ENCODE measurements at regions not wholly inside any gene's neighbourhood (a gene's known extent, or its start where the extent isn't known, plus 50 kb on each side); places are given as distances from the start of the nearest gene placed in this dataset.

DNA sequence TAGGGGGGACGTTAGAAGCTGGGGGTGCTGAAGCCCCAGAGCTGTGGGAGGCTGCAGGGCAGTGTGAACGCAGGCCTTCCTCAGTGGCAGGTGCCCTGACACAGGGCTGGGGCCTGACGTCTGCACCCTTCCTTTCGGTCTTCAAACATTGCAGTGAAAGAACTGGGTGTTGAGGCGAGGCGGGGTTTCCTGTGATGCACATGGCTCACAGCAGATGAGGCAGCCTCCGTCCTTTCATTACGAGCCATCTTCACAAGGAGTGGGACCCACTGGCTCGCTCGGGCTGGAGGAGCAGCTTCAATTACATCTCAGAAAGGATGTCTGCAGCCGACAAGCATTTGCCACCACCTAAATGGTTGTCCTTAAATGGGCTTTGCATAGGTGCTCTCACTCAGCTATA lies 180.3 kb upstream of the SHH start:
- no peaks in the 10 kb centered on the region for H3K9me3 ChIP-seq (ENCODE audit: control insufficient read depth in 1 of 2, low read length in 2 of 2)
- no peak overlapping the region for H3K4me3 Mint-ChIP-seq
- intact Hi-C loops (cut with micrococcal nuclease) = no loop called here
- no peak overlapping the region for H3K4me3 ChIP-seq (ENCODE audit: low read length in 2 of 2)
- peaks cover 0 to 12% (median 8%) of the 10 kb centered on the region in 8 donors for H3K9me3 Mint-ChIP-seq
- H3K27me3 ChIP-seq (ENCODE audit: insufficient read depth, low read length) = no peaks in the 10 kb centered on the region
- ChIA-PET CTCF (ENCODE audit: partially characterized antibody) (no interaction called here), POLR2A (ENCODE audit: partially characterized antibody) (no interaction called here)
- no peak overlapping the region for H3K27ac ChIP-seq (ENCODE audit: low read depth, low read length)
- no peaks in the 10 kb centered on the region for H3K36me3 ChIP-seq (ENCODE audit: insufficient read depth, low read length)
- peaks cover 12% of the 10 kb centered on the region for H3K4me1 ChIP-seq (ENCODE audit: insufficient read depth, low read length)
- H3K27ac Mint-ChIP-seq = no peak overlapping the region
- H3K36me3 Mint-ChIP-seq = no peaks in the 10 kb centered on the region
- DNase-seq = no peak
- H3K27me3 Mint-ChIP-seq = peaks cover 12 to 21% of the 10 kb centered on the region in 2 donors
- H3K4me1 Mint-ChIP-seq = peaks cover 6 to 26% (median 15%) of the 10 kb centered on the region in 4 donors

DNA sequence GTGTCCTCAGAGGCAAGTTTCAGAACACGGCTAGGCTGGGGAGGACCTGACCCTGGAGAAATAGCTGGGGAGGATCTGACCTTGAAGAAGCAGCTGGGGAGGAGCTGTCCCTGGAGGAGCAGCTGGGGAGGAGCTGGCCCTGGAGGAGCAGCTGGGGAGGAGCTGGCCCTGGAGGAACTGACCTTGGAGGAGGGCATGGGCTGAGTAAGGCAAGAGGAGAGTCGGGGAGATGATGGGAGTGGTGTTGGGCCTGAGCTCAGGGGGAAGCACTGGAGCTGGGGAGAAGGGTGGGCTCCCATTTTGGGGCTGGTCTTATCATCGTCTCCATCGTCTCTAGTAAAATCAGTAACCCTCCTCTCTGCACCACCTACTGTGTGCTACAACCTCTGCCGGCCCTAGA lies 179.8 kb upstream of the SHH start:
- no peaks in the 10 kb centered on the region for H3K36me3 Mint-ChIP-seq
- Histone ChIP-seq H3K27ac (ENCODE audit: low read depth, low read length) (no peak overlapping the region), H3K4me3 (ENCODE audit: low read length in 2 of 2) (no peak overlapping the region), H3K36me3 (ENCODE audit: insufficient read depth, low read length) (no peaks in the 10 kb centered on the region), H3K9me3 (ENCODE audit: control insufficient read depth in 1 of 2, low read length in 2 of 2) (no peaks in the 10 kb centered on the region), H3K4me1 (ENCODE audit: insufficient read depth, low read length) (peaks cover 8% of the 10 kb centered on the region), H3K27me3 (ENCODE audit: insufficient read depth, low read length) (no peaks in the 10 kb centered on the region)
- ChIA-PET CTCF (ENCODE audit: partially characterized antibody) (no interaction called here), POLR2A (ENCODE audit: partially characterized antibody) (no interaction called here)
- peaks cover 8 to 17% of the 10 kb centered on the region in 2 donors for H3K27me3 Mint-ChIP-seq
- intact Hi-C loops (cut with micrococcal nuclease) = no loop called here
- peaks cover 0 to 12% (median 8%) of the 10 kb centered on the region in 8 donors for H3K9me3 Mint-ChIP-seq
- peaks cover 3 to 21% (median 11%) of the 10 kb centered on the region in 4 donors for H3K4me1 Mint-ChIP-seq
- DNase-seq = no peak
- no peak overlapping the region for H3K27ac Mint-ChIP-seq
- no peak overlapping the region for H3K4me3 Mint-ChIP-seq

DNA sequence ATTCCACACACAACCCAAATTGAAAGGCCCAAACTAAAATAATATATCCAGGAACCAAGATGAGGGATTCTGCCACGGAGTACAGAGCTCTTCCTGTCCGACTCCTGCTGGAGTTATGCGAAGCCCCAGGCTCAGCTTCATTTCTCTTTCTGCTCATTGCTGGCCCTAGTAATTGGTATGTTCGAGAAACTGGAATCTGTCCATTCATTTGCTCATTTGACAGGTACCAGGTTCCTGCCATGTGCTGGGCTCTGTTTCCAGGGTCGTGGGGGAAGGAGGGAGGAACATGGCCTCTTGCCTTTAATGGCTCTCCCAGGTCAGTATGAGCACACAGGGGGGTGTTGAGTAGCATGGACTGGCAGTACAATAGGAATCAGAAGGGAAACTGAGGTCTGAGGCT lies 179.2 kb upstream of the SHH start:
- H3K36me3 ChIP-seq (ENCODE audit: insufficient read depth, low read length) = no peaks in the 10 kb centered on the region
- peaks cover 0 to 16% (median 6%) of the 10 kb centered on the region in 4 donors for H3K4me1 Mint-ChIP-seq
- peaks cover 1% of the 10 kb centered on the region for H3K4me1 ChIP-seq (ENCODE audit: insufficient read depth, low read length)
- no peaks in the 10 kb centered on the region for H3K36me3 Mint-ChIP-seq
- no peaks in the 10 kb centered on the region for H3K9me3 ChIP-seq (ENCODE audit: control insufficient read depth in 1 of 2, low read length in 2 of 2)
- H3K4me3 Mint-ChIP-seq = no peak overlapping the region
- H3K4me3 ChIP-seq (ENCODE audit: low read length in 2 of 2) = no peak overlapping the region
- intact Hi-C loops (cut with micrococcal nuclease) = no loop called here
- ChIA-PET POLR2A (ENCODE audit: partially characterized antibody) (no interaction called here), CTCF (ENCODE audit: partially characterized antibody) (no interaction called here)
- no peak for DNase-seq
- peaks cover 0 to 14% (median 8%) of the 10 kb centered on the region in 8 donors for H3K9me3 Mint-ChIP-seq
- H3K27ac Mint-ChIP-seq = no peak overlapping the region
- no peak overlapping the region for H3K27ac ChIP-seq (ENCODE audit: low read depth, low read length)
- peaks cover 3 to 12% of the 10 kb centered on the region in 2 donors for H3K27me3 Mint-ChIP-seq
- no peaks in the 10 kb centered on the region for H3K27me3 ChIP-seq (ENCODE audit: insufficient read depth, low read length)

DNA sequence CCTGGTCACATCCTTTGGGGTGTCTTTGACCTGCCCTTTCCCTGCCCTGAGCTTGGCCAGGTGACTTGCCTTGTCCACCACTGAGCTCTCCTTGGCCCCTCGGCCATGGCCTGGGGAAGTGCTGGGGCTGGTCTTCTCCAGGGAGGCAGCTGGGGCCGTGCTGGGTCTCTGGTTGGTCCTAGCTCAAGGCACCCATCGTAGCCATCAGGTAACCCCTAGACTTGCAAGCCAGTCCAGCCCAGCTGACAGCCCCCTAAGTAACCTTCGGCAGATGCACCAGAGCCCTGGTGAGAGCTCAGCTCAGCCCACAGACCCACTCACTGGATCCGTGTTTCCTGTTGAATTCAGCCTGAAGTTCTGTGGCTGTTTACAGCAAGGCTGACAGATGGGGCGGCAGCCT lies 176.2 kb upstream of the SHH start:
- Histone ChIP-seq H3K4me1 (ENCODE audit: insufficient read depth, low read length) (no peaks in the 10 kb centered on the region), H3K9me3 (ENCODE audit: control insufficient read depth in 1 of 2, low read length in 2 of 2) (no peaks in the 10 kb centered on the region), H3K36me3 (ENCODE audit: insufficient read depth, low read length) (no peaks in the 10 kb centered on the region), H3K27ac (ENCODE audit: low read depth, low read length) (no peak overlapping the region), H3K4me3 (ENCODE audit: low read length in 2 of 2) (no peak overlapping the region), H3K27me3 (ENCODE audit: insufficient read depth, low read length) (no peaks in the 10 kb centered on the region)
- peaks cover 0 to 14% (median 8%) of the 10 kb centered on the region in 8 donors for H3K9me3 Mint-ChIP-seq
- intact Hi-C loops (cut with micrococcal nuclease) = no loop called here
- ChIA-PET CTCF (ENCODE audit: partially characterized antibody) (no interaction called here), POLR2A (ENCODE audit: partially characterized antibody) (no interaction called here)
- H3K4me1 Mint-ChIP-seq = no peaks in the 10 kb centered on the region
- H3K4me3 Mint-ChIP-seq = no peak overlapping the region
- peaks cover 0 to 1% of the 10 kb centered on the region in 2 donors for H3K27me3 Mint-ChIP-seq
- no peaks in the 10 kb centered on the region for H3K36me3 Mint-ChIP-seq
- DNase-seq = no peak
- H3K27ac Mint-ChIP-seq = no peak overlapping the region

DNA sequence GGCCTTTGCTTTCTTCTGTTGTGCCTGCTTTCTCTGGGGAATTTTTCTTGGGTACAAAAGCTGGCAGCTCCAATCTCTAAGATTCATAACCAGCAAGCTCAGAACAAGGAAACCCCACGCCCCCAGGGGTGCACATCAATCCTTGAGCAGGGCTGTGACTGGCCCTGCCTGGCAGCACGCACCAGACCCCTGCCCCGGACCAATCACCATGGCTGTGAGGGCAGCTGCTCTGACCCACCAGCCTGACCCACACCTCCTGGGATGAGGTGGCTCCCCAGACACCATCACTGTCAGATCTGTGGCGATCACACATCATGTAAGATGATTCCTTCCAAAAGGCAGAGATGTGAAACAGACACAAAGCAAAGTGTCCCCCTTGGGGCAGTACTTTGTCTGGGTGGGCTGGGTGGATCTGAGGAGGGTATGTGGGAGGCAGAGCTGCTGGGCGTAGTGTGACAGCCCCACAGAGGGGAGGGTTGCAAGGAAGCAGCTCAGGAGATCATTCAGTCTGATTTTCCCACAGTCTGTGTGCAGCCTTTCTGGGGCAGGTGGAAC lies 175.5 kb upstream of the SHH start:
- Mint-ChIP-seq H3K27me3 (peaks cover 0 to 1% of the 10 kb centered on the region in 2 donors), H3K27ac (no peak overlapping the region), H3K9me3 (peaks cover 0 to 14% (median 8%) of the 10 kb centered on the region in 8 donors), H3K36me3 (no peaks in the 10 kb centered on the region), H3K4me3 (no peak overlapping the region), H3K4me1 (no peaks in the 10 kb centered on the region)
- H3K4me3 ChIP-seq (ENCODE audit: low read length in 2 of 2) = no peak overlapping the region
- H3K9me3 ChIP-seq (ENCODE audit: control insufficient read depth in 1 of 2, low read length in 2 of 2) = no peaks in the 10 kb centered on the region
- no peaks in the 10 kb centered on the region for H3K27me3 ChIP-seq (ENCODE audit: insufficient read depth, low read length)
- ChIA-PET CTCF (ENCODE audit: partially characterized antibody) (no interaction called here), POLR2A (ENCODE audit: partially characterized antibody) (no interaction called here)
- H3K36me3 ChIP-seq (ENCODE audit: insufficient read depth, low read length) = no peaks in the 10 kb centered on the region
- DNase-seq = no peak
- H3K27ac ChIP-seq (ENCODE audit: low read depth, low read length) = no peak overlapping the region
- H3K4me1 ChIP-seq (ENCODE audit: insufficient read depth, low read length) = no peaks in the 10 kb centered on the region
- intact Hi-C loops (cut with micrococcal nuclease) = no loop called here

DNA sequence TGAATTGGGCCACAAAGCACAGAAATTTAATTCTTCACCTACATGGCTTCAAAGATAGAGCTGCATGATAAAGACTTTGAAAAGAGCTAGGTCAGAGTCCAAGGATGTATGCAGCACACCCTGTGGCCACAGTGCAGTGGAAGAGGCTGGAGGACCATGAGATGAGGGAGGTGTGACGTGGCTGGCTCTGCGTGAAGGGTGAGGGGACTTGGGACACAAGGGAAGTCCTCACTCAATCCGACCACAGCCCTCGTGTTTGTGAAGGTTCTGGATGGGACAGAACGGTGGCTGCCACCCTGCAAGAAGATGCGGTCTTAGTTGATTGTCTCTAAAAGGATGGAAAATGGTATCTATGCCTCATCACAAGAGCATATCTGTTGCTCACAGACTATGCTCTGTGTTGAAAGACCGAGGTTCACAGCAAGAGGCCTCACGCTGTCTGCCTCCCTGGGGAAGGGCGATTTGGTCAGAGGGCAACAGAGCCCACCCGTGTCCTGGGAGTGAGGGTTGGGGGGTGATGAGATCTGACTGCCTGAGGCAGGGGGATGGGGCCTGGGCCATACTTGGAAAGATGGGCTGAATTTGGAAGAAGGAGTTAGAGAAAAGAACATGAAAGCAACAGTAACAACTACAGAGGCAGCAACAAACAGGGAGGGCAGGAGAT lies 174.4 kb upstream of the SHH start:
- Mint-ChIP-seq H3K36me3 (no peaks in the 10 kb centered on the region), H3K27ac (no peak overlapping the region), H3K27me3 (peaks cover 0 to 1% of the 10 kb centered on the region in 2 donors), H3K4me1 (no peaks in the 10 kb centered on the region), H3K4me3 (no peak overlapping the region), H3K9me3 (peaks cover 0 to 14% (median 8%) of the 10 kb centered on the region in 8 donors)
- no peaks in the 10 kb centered on the region for H3K4me1 ChIP-seq (ENCODE audit: insufficient read depth, low read length)
- ChIA-PET CTCF (ENCODE audit: partially characterized antibody) (no interaction called here), POLR2A (ENCODE audit: partially characterized antibody) (no interaction called here)
- no peaks in the 10 kb centered on the region for H3K9me3 ChIP-seq (ENCODE audit: control insufficient read depth in 1 of 2, low read length in 2 of 2)
- no peak overlapping the region for H3K4me3 ChIP-seq (ENCODE audit: low read length in 2 of 2)
- no peaks in the 10 kb centered on the region for H3K27me3 ChIP-seq (ENCODE audit: insufficient read depth, low read length)
- no peaks in the 10 kb centered on the region for H3K36me3 ChIP-seq (ENCODE audit: insufficient read depth, low read length)
- intact Hi-C loops (cut with micrococcal nuclease) = no loop called here
- DNase-seq = no peak
- H3K27ac ChIP-seq (ENCODE audit: low read depth, low read length) = no peak overlapping the region

DNA sequence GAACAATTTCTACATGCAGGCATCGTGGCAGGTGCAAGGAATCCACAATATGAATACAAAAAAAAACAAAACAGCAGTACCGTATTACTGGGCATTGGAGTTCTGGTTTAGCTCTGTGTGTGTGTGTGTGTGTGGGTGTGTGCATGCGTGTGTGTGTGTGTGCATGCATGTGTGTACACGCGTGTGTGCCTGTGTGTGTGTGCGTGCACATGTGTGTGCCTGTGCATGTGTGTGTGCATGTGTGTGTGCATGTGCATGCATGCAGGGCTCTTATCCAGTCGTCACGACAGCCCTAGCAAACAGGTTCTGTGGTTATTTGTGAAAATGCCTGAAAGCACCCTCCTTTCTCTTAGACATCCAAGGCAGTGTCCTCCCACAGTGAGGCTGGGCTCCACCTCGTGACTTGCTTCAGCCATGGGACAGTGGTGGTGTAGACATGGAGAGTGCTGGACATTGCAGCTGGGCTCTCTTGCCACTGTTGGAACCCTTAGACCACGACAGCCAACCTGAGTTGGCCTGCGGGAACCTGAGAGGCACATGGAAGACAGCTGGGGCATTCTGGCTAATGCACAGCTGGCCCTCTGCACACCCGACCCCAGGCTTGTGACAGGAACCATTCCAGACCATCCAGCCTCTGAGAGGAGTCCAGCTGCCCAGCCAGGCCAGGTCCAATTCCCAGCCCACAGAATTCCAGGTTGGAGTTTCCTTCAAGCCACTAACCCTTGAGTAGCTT lies 173.4 kb upstream of the SHH start:
- intact Hi-C loops (cut with micrococcal nuclease) = no loop called here
- no peak overlapping the region for H3K27ac ChIP-seq (ENCODE audit: low read depth, low read length)
- H3K9me3 Mint-ChIP-seq = peaks cover 0 to 14% (median 3%) of the 10 kb centered on the region in 8 donors
- H3K4me3 Mint-ChIP-seq = no peak overlapping the region
- H3K36me3 ChIP-seq (ENCODE audit: insufficient read depth, low read length) = no peaks in the 10 kb centered on the region
- no peak overlapping the region for H3K4me3 ChIP-seq (ENCODE audit: low read length in 2 of 2)
- CTCF ChIA-PET (ENCODE audit: partially characterized antibody) = no interaction called here
- no peaks in the 10 kb centered on the region for H3K9me3 ChIP-seq (ENCODE audit: control insufficient read depth in 1 of 2, low read length in 2 of 2)
- H3K4me1 ChIP-seq (ENCODE audit: insufficient read depth, low read length) = no peaks in the 10 kb centered on the region
- H3K36me3 Mint-ChIP-seq = no peaks in the 10 kb centered on the region
- H3K4me1 Mint-ChIP-seq = no peaks in the 10 kb centered on the region
- no peaks in the 10 kb centered on the region for H3K27me3 ChIP-seq (ENCODE audit: insufficient read depth, low read length)
- DNase-seq = no peak
- POLR2A ChIA-PET (ENCODE audit: partially characterized antibody) = no interaction called here
- H3K27me3 Mint-ChIP-seq = peaks cover 0 to 1% of the 10 kb centered on the region in 2 donors
- no peak overlapping the region for H3K27ac Mint-ChIP-seq

Measured in CD4-positive, alpha-beta memory T cell (primary cell).